ENCODE measurements at regions not wholly inside any gene's neighbourhood (a gene's known extent, or its start where the extent isn't known, plus 50 kb on each side); places are given as distances from the start of the nearest gene placed in this dataset.

DNA sequence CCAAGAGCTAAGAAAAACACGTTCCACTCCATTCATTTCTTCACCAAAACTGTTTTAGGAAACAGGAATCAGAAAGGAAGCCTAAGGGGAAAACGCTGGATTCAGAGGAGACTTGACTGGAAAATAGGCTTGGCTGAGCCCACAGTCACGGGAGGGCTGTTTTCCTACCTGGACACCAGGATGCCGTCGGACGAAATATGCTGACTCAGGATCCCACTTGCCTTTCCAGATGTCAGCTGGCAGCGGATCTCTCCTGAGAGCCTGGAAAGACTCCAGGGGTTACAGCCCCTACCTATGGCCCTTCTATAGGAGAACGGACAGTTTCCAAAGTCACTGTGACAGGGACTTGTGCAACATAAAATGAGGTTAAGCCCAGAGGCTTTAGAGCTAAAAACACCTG, 245.1 kb downstream of the C16orf95 start:
- TF ChIP-seq CTCF (conservative IDR thresholded peaks at IDR 0.05; ENCODE audit: low read depth, low read length) (no peak), EZH2 (IDR thresholded peaks at IDR 0.05; ENCODE audit: borderline replicate concordance, low read depth, low read length, poor library complexity, severe bottlenecking) (no peak)
